ENCODE measurements at regions not wholly inside any gene's neighbourhood (a gene's known extent, or its start where the extent isn't known, plus 50 kb on each side); places are given as distances from the start of the nearest gene placed in this dataset.

- BruUV-seq (replicated peaks), result no TSS peak
- intact Hi-C loops (cut with micrococcal nuclease; ENCODE audit: unreplicated experiment), result no loop called here
- TF ChIP-seq EZH2 (IDR thresholded peaks at IDR 0.05; ENCODE audit: borderline replicate concordance, low read depth, low read length, poor library complexity, severe bottlenecking) (no peak), CTCF (conservative IDR thresholded peaks at IDR 0.05; ENCODE audit: low read depth, low read length) (no peak)
Measured at GRCh38 chr4:18406264-18406663, 384.7 kb upstream of the LCORL start.

GRCh38 chr4:18405054-18405453, 383.5 kb upstream of the LCORL start:
- TF ChIP-seq CTCF (conservative IDR thresholded peaks at IDR 0.05; ENCODE audit: low read depth, low read length) (no peak), EZH2 (IDR thresholded peaks at IDR 0.05; ENCODE audit: borderline replicate concordance, low read depth, low read length, poor library complexity, severe bottlenecking) (no peak)
- POLR2A ChIA-PET (ENCODE audit: low non-redundant PET), result no interaction called here

More at GRCh38 chr4:18406264-18406663, 384.7 kb upstream of the LCORL start:
- Histone ChIP-seq H3K27me3 (replicated peaks; ENCODE audit: insufficient read depth, low read depth, low read length, poor library complexity) (no peaks in the 10 kb centered on the region), H3K4me3 (ENCODE audit: low read depth, low read length, poor library complexity, severe bottlenecking) (no peak overlapping the region), H3K4me1 (ENCODE audit: insufficient read depth, low read length, poor library complexity, severe bottlenecking) (no peaks in the 10 kb centered on the region), H3K36me3 (ENCODE audit: insufficient read depth, low read length, poor library complexity, severe bottlenecking) (no peaks in the 10 kb centered on the region), H3K9me3 (ENCODE audit: low read depth, low read length, poor library complexity, severe bottlenecking) (no peaks in the 10 kb centered on the region), H3K27ac (ENCODE audit: low read depth, low read length, poor library complexity, severe bottlenecking) (no peak overlapping the region)
- POLR2A ChIA-PET (ENCODE audit: low non-redundant PET), result no interaction called here
- CTCF ChIA-PET, result no interaction called here
- DNase-seq (ENCODE audit: low spot score), result no peak

GRCh38 chr4:18404642-18405041, 383.1 kb upstream of the LCORL start:
- Histone ChIP-seq H3K36me3 (ENCODE audit: insufficient read depth, low read length, poor library complexity, severe bottlenecking) (no peaks in the 10 kb centered on the region), H3K27ac (ENCODE audit: low read depth, low read length, poor library complexity, severe bottlenecking) (no peak overlapping the region), H3K4me1 (ENCODE audit: insufficient read depth, low read length, poor library complexity, severe bottlenecking) (no peaks in the 10 kb centered on the region), H3K27me3 (replicated peaks; ENCODE audit: insufficient read depth, low read depth, low read length, poor library complexity) (no peaks in the 10 kb centered on the region), H3K9me3 (ENCODE audit: low read depth, low read length, poor library complexity, severe bottlenecking) (no peaks in the 10 kb centered on the region), H3K4me3 (ENCODE audit: low read depth, low read length, poor library complexity, severe bottlenecking) (no peak overlapping the region)
- ChIA-PET CTCF (no interaction called here), POLR2A (ENCODE audit: low non-redundant PET) (no interaction called here)
- BruUV-seq (replicated peaks), result no TSS peak
- intact Hi-C loops (cut with micrococcal nuclease; ENCODE audit: unreplicated experiment), result no loop called here
- DNase-seq (ENCODE audit: low spot score), result no peak
- TF ChIP-seq CTCF (conservative IDR thresholded peaks at IDR 0.05; ENCODE audit: low read depth, low read length), result no peak
- no peak for TF ChIP-seq EZH2 (IDR thresholded peaks at IDR 0.05; ENCODE audit: borderline replicate concordance, low read depth, low read length, poor library complexity, severe bottlenecking)

More at GRCh38 chr4:18405054-18405453, 383.5 kb upstream of the LCORL start:
- Histone ChIP-seq H3K27ac (ENCODE audit: low read depth, low read length, poor library complexity, severe bottlenecking) (no peak overlapping the region), H3K4me1 (ENCODE audit: insufficient read depth, low read length, poor library complexity, severe bottlenecking) (no peaks in the 10 kb centered on the region), H3K9me3 (ENCODE audit: low read depth, low read length, poor library complexity, severe bottlenecking) (no peaks in the 10 kb centered on the region), H3K36me3 (ENCODE audit: insufficient read depth, low read length, poor library complexity, severe bottlenecking) (no peaks in the 10 kb centered on the region), H3K4me3 (ENCODE audit: low read depth, low read length, poor library complexity, severe bottlenecking) (no peak overlapping the region), H3K27me3 (replicated peaks; ENCODE audit: insufficient read depth, low read depth, low read length, poor library complexity) (no peaks in the 10 kb centered on the region)
- CTCF ChIA-PET, result no interaction called here
- intact Hi-C loops (cut with micrococcal nuclease; ENCODE audit: unreplicated experiment), result no loop called here
- no peak for DNase-seq (ENCODE audit: low spot score)
- BruUV-seq (replicated peaks), result no TSS peak
